Panc1 (cell line): ENCODE measurements at regions not wholly inside any gene's neighbourhood (a gene's known extent, or its start where the extent isn't known, plus 50 kb on each side); places are given as distances from the start of the nearest gene placed in this dataset.

Experiments used
- ATAC-seq: fragments of 200-7000 bp; cut with Tn5 transposase; 2 replicates; pipeline ENCODE4 v1.9.1; 2020; ENCODE audit warnings: mild to moderate bottlenecking, moderate library complexity
- BruUV-seq: library from RNA; stranded (reverse); fragments of 400-500 nt; replicated peaks from 2 replicates; lab custom pipeline; 2021; lab: Mats Ljungman, UMichigan
- CTCF ChIA-PET: fragments of 300-600 bp; sonication (Branson Sonifier 250); formaldehyde crosslinking; loops from one replicate; lab custom pipeline; 2022; ENCODE audit warnings: antibody characterized with exemption; lab: Charles Lee
- POLR2A ChIA-PET: fragments of 300-600 bp; sonication (Branson Sonifier 250); formaldehyde crosslinking; loops from one replicate; lab custom pipeline; 2022; ENCODE audit warnings: antibody characterized with exemption; lab: Charles Lee
- DNase-seq: peaks from one replicate; pipeline ENCODE4 v3.0.0-alpha.2; 2010; ENCODE audit warnings: low read depth, low spot score
- H3K27ac ChIP-seq: 2 replicates; pipeline ENCODE4 v1.5.1; 2011; ENCODE audit warnings: mild to moderate bottlenecking, low read length, inconsistent platforms
- H3K27me3 ChIP-seq: fragments of 200-500 bp; sonication (Bioruptor generic); 2 replicates; pipeline ENCODE4 v1.6.0; 2014; ENCODE audit warnings: low read length, inconsistent platforms; ENCODE audit not compliant: control insufficient read depth, insufficient read depth
- H3K36me3 ChIP-seq: fragments of 200-500 bp; sonication (Bioruptor generic); 2 replicates; pipeline ENCODE4 v1.5.1; 2014; ENCODE audit warnings: inconsistent platforms, mild to moderate bottlenecking, low read length, moderate library complexity; ENCODE audit not compliant: control insufficient read depth, insufficient read depth
- H3K4me1 ChIP-seq: 2 replicates; pipeline ENCODE4 v1.5.1; 2011; ENCODE audit warnings: inconsistent platforms, mild to moderate bottlenecking, low read length, moderate library complexity; ENCODE audit not compliant: control insufficient read depth, insufficient read depth
- H3K4me3 ChIP-seq, 2 experiments: 2 replicates each; pipeline ENCODE4 v1.5.1; 2011 to 2012; ENCODE audit warnings: low read depth in 2 of 2, low read length in 2 of 2, mild to moderate bottlenecking in 2 of 2, inconsistent platforms in 1 of 2, moderate library complexity in 1 of 2
- H3K9me3 ChIP-seq: fragments of 200-500 bp; sonication (Bioruptor generic); 2 replicates; pipeline ENCODE4 v1.5.1; 2014; ENCODE audit warnings: low read depth, mild to moderate bottlenecking, inconsistent platforms, low read length, moderate library complexity; ENCODE audit not compliant: control insufficient read depth, insufficient read depth
- CTCF ChIP-seq: fragments of 450-650 bp; IDR thresholded peaks from 2 replicates; pipeline ENCODE4 v1.5.1; 2017; ENCODE audit warnings: mild to moderate bottlenecking
- POLR2AphosphoS5 ChIP-seq: IDR thresholded peaks from 2 replicates; pipeline ENCODE4 v1.6.1; 2012; ENCODE audit warnings: mild to moderate bottlenecking, low read depth, low read length, moderate library complexity
- REST ChIP-seq, 2 experiments: IDR thresholded peaks; 2 replicates each; pipeline ENCODE4 v1.6.1; 2011 to 2012; ENCODE audit warnings: low read depth in 2 of 2, control low read depth in 1 of 2, low read length in 1 of 2, mild to moderate bottlenecking in 1 of 2, moderate library complexity in 1 of 2; ENCODE audit not compliant: insufficient read depth in 1 of 2
- SIN3A ChIP-seq: IDR thresholded peaks from 2 replicates; pipeline ENCODE4 v1.6.1; 2012; ENCODE audit warnings: low read depth, mild to moderate bottlenecking, low read length, moderate library complexity, borderline replicate concordance; ENCODE audit not compliant: insufficient read depth
- TCF7L2 ChIP-seq: IDR thresholded peaks from 2 replicates; pipeline ENCODE4 v1.6.1; 2011; ENCODE audit warnings: mild to moderate bottlenecking, low read depth, low read length, inconsistent platforms
- in situ Hi-C: cut with HindIII; loops from 2 replicates; pipeline ENCODE4 v1.10.0; 2016; ENCODE audit warnings: low sequenced_read_pairs, low pct_unique_long_range_greater_than_20kb
- intact Hi-C: fragments of 100-400 bp; cut with micrococcal nuclease; formaldehyde crosslinking; loops from one replicate; pipeline ENCODE4 v1.10.0; 2022; ENCODE audit not compliant: unreplicated experiment

DNA sequence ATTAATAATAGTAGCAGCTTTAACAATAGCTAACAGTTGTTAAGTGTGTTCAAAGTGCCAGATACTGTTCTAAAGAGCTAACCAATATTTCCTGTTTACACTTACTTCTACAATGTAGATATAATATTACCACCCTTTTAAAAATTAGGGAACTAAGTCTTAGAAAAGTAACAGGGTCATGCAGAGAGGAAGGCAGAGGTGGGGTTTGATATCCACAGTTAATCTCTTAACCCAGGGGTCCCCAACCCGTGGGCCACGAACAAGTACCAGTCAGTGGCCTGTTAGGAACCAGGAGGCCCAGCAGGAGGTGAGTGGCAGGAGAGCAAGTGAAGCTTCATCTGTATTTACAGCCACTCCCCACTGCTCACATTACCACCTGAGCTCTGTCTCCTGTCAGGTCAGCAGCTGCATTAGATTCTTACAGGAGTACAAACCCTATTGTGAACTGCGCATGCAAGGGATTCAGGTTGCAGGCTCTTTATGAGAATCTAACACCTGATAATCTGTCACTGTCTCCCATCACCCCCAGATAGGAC, 89.1 kb downstream of the ACTL7B start:
- intact Hi-C loops (no loop called here), in situ Hi-C loops (no loop called here)
- H3K36me3 ChIP-seq, result no peaks in the 10 kb centered on the region
- no peak overlapping the region for H3K4me3 ChIP-seq
- H3K27me3 ChIP-seq, result no peaks in the 10 kb centered on the region
- POLR2A ChIA-PET, result no interaction called here
- DNase-seq (no peak), ATAC-seq (no peak)
- no peaks in the 10 kb centered on the region for H3K4me1 ChIP-seq
- no TSS peak for BruUV-seq
- TF ChIP-seq CTCF, result no peak
- TF ChIP-seq POLR2AphosphoS5, result no peak
- no peak for TF ChIP-seq SIN3A
- no peak for TF ChIP-seq TCF7L2
- TF ChIP-seq REST (IDR thresholded peaks at IDR 0.05; ENCODE audit: insufficient read depth in 1 of 2, low read depth in 2 of 2, low read length in 1 of 2), result no peak
- H3K9me3 ChIP-seq, result no peaks in the 10 kb centered on the region
- no peak overlapping the region for H3K27ac ChIP-seq
- CTCF ChIA-PET, result no interaction called here

DNA sequence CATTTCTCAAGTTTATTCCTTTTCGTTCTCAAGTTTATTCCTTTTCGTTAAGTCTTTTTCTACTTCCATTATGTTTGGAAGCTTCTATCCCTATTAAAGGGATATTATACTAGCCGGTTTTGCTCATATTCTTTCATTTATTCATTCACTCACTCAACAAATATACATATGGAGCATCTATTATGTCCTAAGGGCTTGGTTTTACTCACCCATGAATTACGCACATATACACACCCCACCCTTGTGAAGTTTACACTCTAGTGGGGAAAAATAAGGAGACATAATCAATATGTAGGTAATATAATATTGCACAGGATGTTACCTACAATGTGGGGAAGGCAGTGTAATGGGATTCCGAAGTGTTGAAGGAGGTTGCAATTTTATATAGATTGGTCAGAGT, 90.5 kb downstream of the ACTL7B start:
- DNase-seq, result no peak
- Histone ChIP-seq H3K4me3 (no peak overlapping the region), H3K4me1 (no peaks in the 10 kb centered on the region), H3K27ac (no peak overlapping the region), H3K9me3 (no peaks in the 10 kb centered on the region), H3K36me3 (no peaks in the 10 kb centered on the region), H3K27me3 (no peaks in the 10 kb centered on the region)
- CTCF ChIA-PET, result no interaction called here
- TF ChIP-seq TCF7L2, result no peak
- POLR2A ChIA-PET, result no interaction called here
- intact Hi-C loops, result no loop called here
- no peak for ATAC-seq
- no TSS peak for BruUV-seq
- in situ Hi-C loops, result no loop called here

- no peak for ATAC-seq
- H3K9me3 ChIP-seq, result no peaks in the 10 kb centered on the region
- in situ Hi-C loops, result no loop called here
- no peaks in the 10 kb centered on the region for H3K36me3 ChIP-seq
- ChIA-PET POLR2A (no interaction called here), CTCF (interaction anchor here (0.8 kb wide), 1 partner anchor 192 kb away, joined by 3 read pairs; no protein-coding TSS in a partner anchor)
- no peak overlapping the region for H3K4me3 ChIP-seq
- H3K27me3 ChIP-seq, result no peaks in the 10 kb centered on the region
- BruUV-seq, result no TSS peak
- no peaks in the 10 kb centered on the region for H3K4me1 ChIP-seq
- TF ChIP-seq POLR2AphosphoS5, result no peak
- TF ChIP-seq SIN3A, result no peak
- TF ChIP-seq TCF7L2, result no peak
- TF ChIP-seq REST (IDR thresholded peaks at IDR 0.05; ENCODE audit: insufficient read depth in 1 of 2, low read depth in 2 of 2, low read length in 1 of 2), result no peak
- no peak for TF ChIP-seq CTCF
- DNase-seq, result no peak
- H3K27ac ChIP-seq, result no peak overlapping the region
- intact Hi-C loops, result no loop called here
Observed at GRCh38 chr9:108762348-108763055, 93.3 kb downstream of the ACTL7B start.
